SJSA1 (cell line): ENCODE measurements at regions not wholly inside any gene's neighbourhood (a gene's known extent, or its start where the extent isn't known, plus 50 kb on each side); places are given as distances from the start of the nearest gene placed in this dataset.

Source experiments
- DNase-seq, 2 experiments: peaks; one replicate each; pipeline ENCODE4 v3.0.0-alpha.2; 2015 to 2020; ENCODE audit warnings: low spot score in 2 of 2, low read depth in 1 of 2
- H3K27ac ChIP-seq: fragments of 250-450 bp; sonication (Bioruptor Pico); 2 replicates; pipeline ENCODE4 v1.5.1; 2020; ENCODE audit warnings: mild to moderate bottlenecking, moderate library complexity
- H3K27me3 ChIP-seq: fragments of 250-450 bp; sonication (Bioruptor Pico); replicated peaks from 2 replicates; pipeline ENCODE4 v1.5.1; 2020; ENCODE audit warnings: mild to moderate bottlenecking, moderate library complexity
- H3K36me3 ChIP-seq: fragments of 250-450 bp; sonication (Bioruptor Pico); 2 replicates; pipeline ENCODE4 v1.5.1; 2020; ENCODE audit warnings: mild to moderate bottlenecking
- H3K4me1 ChIP-seq: fragments of 250-450 bp; sonication (Bioruptor Pico); replicated peaks from 2 replicates; pipeline ENCODE4 v1.6.1; 2021; ENCODE audit warnings: mild to moderate bottlenecking
- H3K4me3 ChIP-seq: fragments of 250-450 bp; sonication (Bioruptor Pico); 2 replicates; pipeline ENCODE4 v1.5.1; 2020; ENCODE audit warnings: mild to moderate bottlenecking
- H3K9me3 ChIP-seq: fragments of 250-450 bp; sonication (Bioruptor Pico); replicated peaks from 2 replicates; pipeline ENCODE4 v1.5.1; 2020; ENCODE audit warnings: mild to moderate bottlenecking

- H3K27ac ChIP-seq: no peak overlapping the region
- no peaks in the 10 kb centered on the region for H3K36me3 ChIP-seq
- no peaks in the 10 kb centered on the region for H3K9me3 ChIP-seq
- DNase-seq: no peak
- H3K4me3 ChIP-seq: no peak overlapping the region
- no peaks in the 10 kb centered on the region for H3K27me3 ChIP-seq
- H3K4me1 ChIP-seq: no peaks in the 10 kb centered on the region
Measured at GRCh38 chr3:89656388-89656787, 549.0 kb downstream of the EPHA3 start.

GRCh38 chr3:89679686-89680085 lies 572.3 kb downstream of the EPHA3 start:
- Histone ChIP-seq H3K36me3 (no peaks in the 10 kb centered on the region), H3K4me3 (no peak overlapping the region), H3K4me1 (no peaks in the 10 kb centered on the region), H3K9me3 (no peaks in the 10 kb centered on the region), H3K27ac (no peak overlapping the region), H3K27me3 (no peaks in the 10 kb centered on the region)
- DNase-seq: no peak

GRCh38 chr3:89682556-89682955 lies 575.1 kb downstream of the EPHA3 start:
- Histone ChIP-seq H3K9me3 (no peaks in the 10 kb centered on the region), H3K4me3 (no peak overlapping the region), H3K27me3 (no peaks in the 10 kb centered on the region), H3K36me3 (no peaks in the 10 kb centered on the region), H3K4me1 (no peaks in the 10 kb centered on the region), H3K27ac (no peak overlapping the region)
- no peak for DNase-seq

- no peak for DNase-seq
- Histone ChIP-seq H3K27ac (no peak overlapping the region), H3K36me3 (no peaks in the 10 kb centered on the region)
Measured at GRCh38 chr3:89685731-89686130, 578.3 kb downstream of the EPHA3 start.

GRCh38 chr3:89690646-89691045 lies 583.2 kb downstream of the EPHA3 start:
- Histone ChIP-seq H3K4me3 (no peak overlapping the region), H3K27ac (no peak overlapping the region), H3K9me3 (no peaks in the 10 kb centered on the region), H3K36me3 (no peaks in the 10 kb centered on the region), H3K4me1 (no peaks in the 10 kb centered on the region), H3K27me3 (no peaks in the 10 kb centered on the region)
- no peak for DNase-seq

More at GRCh38 chr3:89685731-89686130, 578.3 kb downstream of the EPHA3 start:
- no peak overlapping the region for H3K4me3 ChIP-seq
- no peaks in the 10 kb centered on the region for H3K27me3 ChIP-seq
- H3K9me3 ChIP-seq: no peaks in the 10 kb centered on the region
- no peaks in the 10 kb centered on the region for H3K4me1 ChIP-seq

GRCh38 chr3:89692601-89693000 lies 585.2 kb downstream of the EPHA3 start:
- DNase-seq: no peak
- peaks cover 2% of the 10 kb centered on the region; the same call in 1 of the 2 replicates for H3K4me1 ChIP-seq

GRCh38 chr3:89697321-89697916 lies 590.0 kb downstream of the EPHA3 start:
- peaks cover 18% of the 10 kb centered on the region for H3K4me1 ChIP-seq
- no peaks in the 10 kb centered on the region for H3K27me3 ChIP-seq
- H3K36me3 ChIP-seq: no peaks in the 10 kb centered on the region
- H3K4me3 ChIP-seq: no peak overlapping the region
- no peak overlapping the region for H3K27ac ChIP-seq
- no peak for DNase-seq
- no peaks in the 10 kb centered on the region for H3K9me3 ChIP-seq

More at GRCh38 chr3:89692601-89693000, 585.2 kb downstream of the EPHA3 start:
- Histone ChIP-seq H3K4me3 (no peak overlapping the region), H3K9me3 (no peaks in the 10 kb centered on the region), H3K27ac (no peak overlapping the region), H3K27me3 (no peaks in the 10 kb centered on the region), H3K36me3 (no peaks in the 10 kb centered on the region)

GRCh38 chr3:89698208-89698830 lies 590.9 kb downstream of the EPHA3 start:
- H3K27me3 ChIP-seq: no peaks in the 10 kb centered on the region
- H3K4me3 ChIP-seq: no peak overlapping the region
- peak overlapping the region; percentile 50 for H3K27ac ChIP-seq
- H3K9me3 ChIP-seq: no peaks in the 10 kb centered on the region
- peak in 1 of 2 experiments; percentile 54 for DNase-seq
- H3K36me3 ChIP-seq: no peaks in the 10 kb centered on the region
- peaks cover 18% of the 10 kb centered on the region for H3K4me1 ChIP-seq

- no peak for DNase-seq
- H3K27ac ChIP-seq: no peak overlapping the region
- H3K36me3 ChIP-seq: no peaks in the 10 kb centered on the region
- no peaks in the 10 kb centered on the region for H3K27me3 ChIP-seq
- H3K4me3 ChIP-seq: no peak overlapping the region
- no peaks in the 10 kb centered on the region for H3K9me3 ChIP-seq
- peaks cover 18% of the 10 kb centered on the region for H3K4me1 ChIP-seq
Measured at GRCh38 chr3:89699229-89699628, 591.8 kb downstream of the EPHA3 start.

GRCh38 chr3:89699771-89700170 lies 592.4 kb downstream of the EPHA3 start:
- Histone ChIP-seq H3K9me3 (no peaks in the 10 kb centered on the region), H3K27me3 (no peaks in the 10 kb centered on the region), H3K27ac (no peak overlapping the region), H3K4me3 (no peak overlapping the region), H3K4me1 (peaks cover 18% of the 10 kb centered on the region), H3K36me3 (no peaks in the 10 kb centered on the region)
- DNase-seq: no peak

GRCh38 chr3:89702404-89702803 lies 595.0 kb downstream of the EPHA3 start:
- Histone ChIP-seq H3K9me3 (no peaks in the 10 kb centered on the region), H3K4me1 (peaks cover 17% of the 10 kb centered on the region), H3K4me3 (no peak overlapping the region), H3K27ac (no peak overlapping the region), H3K27me3 (no peaks in the 10 kb centered on the region), H3K36me3 (no peaks in the 10 kb centered on the region)
- no peak for DNase-seq

GRCh38 chr3:89713196-89713595 lies 605.8 kb downstream of the EPHA3 start:
- no peaks in the 10 kb centered on the region for H3K36me3 ChIP-seq
- H3K9me3 ChIP-seq: no peaks in the 10 kb centered on the region
- no peaks in the 10 kb centered on the region for H3K4me1 ChIP-seq
- DNase-seq: no peak
- no peaks in the 10 kb centered on the region for H3K27me3 ChIP-seq
- no peak overlapping the region for H3K4me3 ChIP-seq
- H3K27ac ChIP-seq: no peak overlapping the region

GRCh38 chr3:89714237-89714636 lies 606.8 kb downstream of the EPHA3 start:
- H3K27ac ChIP-seq: no peak overlapping the region
- no peaks in the 10 kb centered on the region for H3K36me3 ChIP-seq
- H3K9me3 ChIP-seq: no peaks in the 10 kb centered on the region
- no peak overlapping the region for H3K4me3 ChIP-seq
- no peak for DNase-seq
- no peaks in the 10 kb centered on the region for H3K4me1 ChIP-seq
- H3K27me3 ChIP-seq: no peaks in the 10 kb centered on the region

- H3K27me3 ChIP-seq: no peaks in the 10 kb centered on the region
- H3K4me1 ChIP-seq: peaks cover 10% of the 10 kb centered on the region
- H3K36me3 ChIP-seq: no peaks in the 10 kb centered on the region
- peak; percentile 51 to 84 for DNase-seq
- H3K4me3 ChIP-seq: no peak overlapping the region
- H3K9me3 ChIP-seq: no peaks in the 10 kb centered on the region
- H3K27ac ChIP-seq: peak overlapping the region; percentile 80
Measured at GRCh38 chr3:89740080-89740880, 632.9 kb downstream of the EPHA3 start.
